ENCODE measurements at regions not wholly inside any gene's neighbourhood (a gene's known extent, or its start where the extent isn't known, plus 50 kb on each side); places are given as distances from the start of the nearest gene placed in this dataset.

- CTCF ChIA-PET = no interaction called here
- Histone ChIP-seq H3K4me3 (ENCODE audit: low read depth, low read length) (no peak overlapping the region), H3K9me3 (ENCODE audit: control insufficient read depth, insufficient read depth, low read length) (no peaks in the 10 kb centered on the region), H3K27me3 (ENCODE audit: control insufficient read depth, insufficient read depth, low read length) (no peaks in the 10 kb centered on the region), H3K27ac (ENCODE audit: low read depth, low read length) (no peak overlapping the region)
- POLR2A ChIA-PET = no interaction called here
- DNase-seq (ENCODE audit: low read depth, low spot score) = no peak
- no peak for TF ChIP-seq CTCF (IDR thresholded peaks at IDR 0.05; ENCODE audit: low read depth, low read length)
Observed at GRCh38 chr15:25971053-25971452, 107.9 kb upstream of the ATP10A start.

DNA sequence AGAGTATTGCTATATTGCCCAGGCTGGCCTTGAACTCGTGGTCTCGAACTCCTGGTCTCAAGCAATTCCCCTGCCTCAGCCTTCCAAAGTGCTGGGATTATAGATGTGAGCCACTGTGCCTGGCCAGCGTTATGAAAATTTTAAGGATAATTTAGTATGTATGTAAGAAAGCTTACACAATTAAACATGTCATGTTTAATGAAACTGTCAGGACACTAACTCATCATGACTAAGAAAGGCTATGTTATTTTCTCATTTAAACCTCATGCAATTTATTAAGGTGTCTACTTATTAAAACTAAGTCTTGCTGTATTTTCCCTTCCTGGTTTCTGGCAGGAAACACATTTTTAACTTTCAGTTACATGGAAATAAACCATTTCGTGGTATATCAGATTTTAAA lies 106.8 kb upstream of the ATP10A start:
- TF ChIP-seq CTCF (IDR thresholded peaks at IDR 0.05; ENCODE audit: low read depth, low read length) = no peak
- no peak for DNase-seq (ENCODE audit: low read depth, low spot score)
- no peaks in the 10 kb centered on the region for H3K27me3 ChIP-seq (ENCODE audit: control insufficient read depth, insufficient read depth, low read length)
- ChIA-PET CTCF (no interaction called here), POLR2A (no interaction called here)
- H3K27ac ChIP-seq (ENCODE audit: low read depth, low read length) = no peak overlapping the region
- H3K4me3 ChIP-seq (ENCODE audit: low read depth, low read length) = no peak overlapping the region
- no peaks in the 10 kb centered on the region for H3K9me3 ChIP-seq (ENCODE audit: control insufficient read depth, insufficient read depth, low read length)

DNA sequence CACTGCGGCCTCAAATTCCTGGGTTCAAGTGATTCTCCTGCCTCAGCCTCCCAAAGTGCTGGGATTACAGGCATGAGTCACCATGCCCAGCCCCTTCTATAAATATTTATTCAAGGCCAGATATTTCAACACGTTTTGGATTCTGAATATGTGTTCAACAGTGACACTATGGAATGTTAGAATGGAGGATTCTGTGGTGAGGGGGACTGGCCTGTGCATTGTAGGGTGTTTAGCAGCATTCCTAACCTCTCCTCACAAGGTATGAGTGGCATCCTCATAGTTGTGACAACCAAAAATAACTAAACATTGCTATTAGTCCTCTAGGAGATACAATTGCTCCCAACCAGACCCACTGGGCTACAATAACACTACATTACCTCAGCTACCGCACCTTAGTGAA lies 104.0 kb upstream of the ATP10A start:
- no peak for TF ChIP-seq CTCF (IDR thresholded peaks at IDR 0.05; ENCODE audit: low read depth, low read length)
- no peaks in the 10 kb centered on the region for H3K27me3 ChIP-seq (ENCODE audit: control insufficient read depth, insufficient read depth, low read length)
- H3K9me3 ChIP-seq (ENCODE audit: control insufficient read depth, insufficient read depth, low read length) = no peaks in the 10 kb centered on the region; the same call in 1 of the 2 replicates
- ChIA-PET POLR2A (no interaction called here), CTCF (no interaction called here)
- no peak for DNase-seq (ENCODE audit: low read depth, low spot score)
- H3K27ac ChIP-seq (ENCODE audit: low read depth, low read length) = no peak overlapping the region
- H3K4me3 ChIP-seq (ENCODE audit: low read depth, low read length) = no peak overlapping the region

DNA sequence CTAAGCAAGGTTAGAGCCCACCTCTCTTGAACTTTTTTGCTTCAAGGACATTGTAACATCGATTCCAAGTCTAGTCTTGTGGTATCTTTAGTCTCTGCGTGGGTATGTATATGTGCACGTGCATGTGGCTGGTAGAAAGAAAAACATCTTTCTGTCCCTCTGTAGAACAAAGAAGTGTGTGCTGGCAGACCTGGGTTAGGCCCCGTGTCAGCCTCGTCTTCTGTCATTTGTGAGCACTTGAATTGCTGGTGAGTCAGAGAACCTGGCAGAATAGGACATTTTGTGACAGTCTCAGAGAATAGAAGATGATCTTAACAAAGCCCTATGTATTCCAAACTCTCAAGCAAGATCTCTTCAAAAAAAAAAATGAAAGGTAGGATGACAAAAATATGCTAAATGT lies 102.2 kb upstream of the ATP10A start:
- CTCF ChIA-PET = no interaction called here

GRCh38 chr15:25960273-25960672 lies 97.1 kb upstream of the ATP10A start:
- CTCF ChIA-PET = no interaction called here
- POLR2A ChIA-PET = no interaction called here
- H3K9me3 ChIP-seq (ENCODE audit: control insufficient read depth, insufficient read depth, low read length) = no peaks in the 10 kb centered on the region; the same call in 1 of the 2 replicates

More for the DNA sequence above, 102.2 kb upstream of the ATP10A start:
- DNase-seq (ENCODE audit: low read depth, low spot score) = no peak
- H3K27me3 ChIP-seq (ENCODE audit: control insufficient read depth, insufficient read depth, low read length) = no peaks in the 10 kb centered on the region
- H3K27ac ChIP-seq (ENCODE audit: low read depth, low read length) = no peak overlapping the region
- TF ChIP-seq CTCF (IDR thresholded peaks at IDR 0.05; ENCODE audit: low read depth, low read length) = no peak
- POLR2A ChIA-PET = no interaction called here
- no peak overlapping the region for H3K4me3 ChIP-seq (ENCODE audit: low read depth, low read length)
- no peaks in the 10 kb centered on the region; the same call in 1 of the 2 replicates for H3K9me3 ChIP-seq (ENCODE audit: control insufficient read depth, insufficient read depth, low read length)

More at GRCh38 chr15:25960273-25960672, 97.1 kb upstream of the ATP10A start:
- TF ChIP-seq CTCF (IDR thresholded peaks at IDR 0.05; ENCODE audit: low read depth, low read length) = no peak
- no peak overlapping the region for H3K4me3 ChIP-seq (ENCODE audit: low read depth, low read length)
- no peak overlapping the region for H3K27ac ChIP-seq (ENCODE audit: low read depth, low read length)
- peaks cover 2% of the 10 kb centered on the region for H3K27me3 ChIP-seq (ENCODE audit: control insufficient read depth, insufficient read depth, low read length)
- DNase-seq (ENCODE audit: low read depth, low spot score) = no peak
